HepG2 (cell line): ENCODE measurements at regions not wholly inside any gene's neighbourhood (a gene's known extent, or its start where the extent isn't known, plus 50 kb on each side); places are given as distances from the start of the nearest gene placed in this dataset.

Source experiments
- CSRNP1 ChIP-seq: sonication (generic); formaldehyde crosslinking; IDR thresholded peaks from 2 replicates; pipeline ENCODE4 v1.8.1; 2023; ENCODE audit warnings: mild to moderate bottlenecking, missing genetic modification reagents
- MEF2D ChIP-seq: sonication (generic); formaldehyde crosslinking; IDR thresholded peaks from 2 replicates; pipeline ENCODE4 v1.5.1; 2020; ENCODE audit warnings: mild to moderate bottlenecking, missing genetic modification reagents
- NFATC3 ChIP-seq: sonication (generic); formaldehyde crosslinking; IDR thresholded peaks from 2 replicates; pipeline ENCODE4 v1.5.1; 2020; ENCODE audit warnings: mild to moderate bottlenecking, missing genetic modification reagents
- NFKB2 ChIP-seq: sonication (generic); formaldehyde crosslinking; IDR thresholded peaks from 2 replicates; pipeline ENCODE4 v1.4.0; 2020; ENCODE audit warnings: missing genetic modification reagents, borderline replicate concordance
- TFDP2 ChIP-seq: sonication (generic); formaldehyde crosslinking; IDR thresholded peaks from 2 replicates; pipeline ENCODE4 v1.4.0; 2020; ENCODE audit warnings: missing genetic modification reagents
- ZBTB14 ChIP-seq: sonication (generic); formaldehyde crosslinking; IDR thresholded peaks from 2 replicates; pipeline ENCODE4 v1.4.0; 2020; ENCODE audit warnings: missing genetic modification reagents
- ZEB1 ChIP-seq: IDR thresholded peaks from 2 replicates; pipeline ENCODE4 v1.6.1; 2012; ENCODE audit warnings: mild to moderate bottlenecking, low read depth, inconsistent platforms; ENCODE audit not compliant: insufficient replicate concordance
- ZNF609 ChIP-seq: sonication (generic); formaldehyde crosslinking; IDR thresholded peaks from 2 replicates; pipeline ENCODE4 v1.4.0; 2020; ENCODE audit warnings: mild to moderate bottlenecking, missing genetic modification reagents, borderline replicate concordance
- ZNF7 ChIP-seq: IDR thresholded peaks from 2 replicates; pipeline ENCODE4 v1.6.1; 2016; ENCODE audit warnings: missing biosample characterization, missing genetic modification reagents

DNA sequence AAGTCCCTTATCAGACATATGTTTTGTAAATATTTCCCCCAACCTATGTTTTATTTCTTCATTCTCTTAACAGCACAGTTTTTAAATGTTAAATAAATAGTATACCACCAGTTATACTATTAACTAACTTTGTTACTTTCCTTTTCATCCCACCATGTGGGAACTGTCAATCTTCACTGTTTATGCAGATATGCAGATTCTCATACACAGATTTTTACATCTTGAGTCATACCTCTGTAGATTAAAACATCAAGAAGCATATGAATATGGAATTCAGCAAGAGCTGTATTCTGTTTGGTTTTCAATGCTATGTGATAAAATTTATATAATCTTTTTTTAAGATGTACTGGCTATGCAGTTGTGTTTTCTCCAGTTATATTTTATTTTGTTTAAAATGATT is 566.3 kb downstream of the LIG4 start (continued):
- TF ChIP-seq ZNF609 (CRISPR knock-in tag) = no peak
- TF ChIP-seq MEF2D (CRISPR knock-in tag) = no peak
- TF ChIP-seq ZBTB14 (CRISPR knock-in tag) = no peak
- TF ChIP-seq NFKB2 (CRISPR knock-in tag) = no peak
- TF ChIP-seq ZNF7 (CRISPR knock-in tag) = no peak
- TF ChIP-seq TFDP2 (CRISPR knock-in tag) = no peak
- TF ChIP-seq ZEB1 = no peak
- TF ChIP-seq CSRNP1 (CRISPR knock-in tag) = no peak
- TF ChIP-seq NFATC3 (CRISPR knock-in tag) = no peak
